Common myeloid progenitor, CD34-positive (primary cell): ENCODE measurements at regions not wholly inside any gene's neighbourhood (a gene's known extent, or its start where the extent isn't known, plus 50 kb on each side); places are given as distances from the start of the nearest gene placed in this dataset.

Source experiments
- CTCF ChIA-PET: fragments of 350-600 bp; sonication (Branson Sonifier 250); formaldehyde crosslinking; loops from one replicate; lab custom pipeline; 2021; ENCODE audit warnings: antibody characterized with exemption; lab: Charles Lee
- POLR2A ChIA-PET: fragments of 350-600 bp; sonication (Branson Sonifier 250); formaldehyde crosslinking; loops from one replicate; lab custom pipeline; 2021; ENCODE audit warnings: antibody characterized with exemption; lab: Charles Lee
- DNase-seq, 3 donors: peaks; one replicate each; pipeline versions ENCODE4 v3.0.0 to v3.0.0-alpha.2; 2013
- H3K27ac ChIP-seq, 2 experiments: 1 replicate in 1 of 2; 2 replicates in 1 of 2; pipeline ENCODE4 v1.7.0; 2013; ENCODE audit warnings: inconsistent platforms in 2 of 2, low read length in 2 of 2, mild to moderate bottlenecking in 2 of 2, low read depth in 1 of 2, moderate library complexity in 1 of 2; ENCODE audit not compliant: severe bottlenecking in 2 of 2, insufficient read depth in 1 of 2, poor library complexity in 1 of 2
- H3K27me3 ChIP-seq, 5 experiments: replicated peaks in 2 of 5; 1 replicate in 3 of 5; 2 replicates in 2 of 5; pipeline versions ENCODE4 v1.6.1 to v1.7.0; 2013; ENCODE audit warnings: low read length in 4 of 5, mild to moderate bottlenecking in 2 of 5, moderate library complexity in 2 of 5, inconsistent platforms in 1 of 5; ENCODE audit not compliant: insufficient read depth in 5 of 5, control insufficient read depth in 4 of 5
- H3K36me3 ChIP-seq, 4 experiments: 1 replicate in 2 of 4; 2 replicates in 2 of 4; pipeline versions ENCODE4 v1.6.1 to v1.7.0; 2013; ENCODE audit warnings: low read length in 3 of 4, control low read depth in 1 of 4, mild to moderate bottlenecking in 1 of 4; ENCODE audit not compliant: control insufficient read depth in 4 of 4, insufficient read depth in 4 of 4
- H3K4me1 ChIP-seq, 4 experiments: 1 replicate in 3 of 4; 2 replicates in 1 of 4; pipeline versions ENCODE4 v1.6.1 to v1.7.1; 2013; ENCODE audit warnings: low read length in 3 of 4, mild to moderate bottlenecking in 3 of 4, control low read depth in 1 of 4, inconsistent platforms in 1 of 4, moderate library complexity in 1 of 4; ENCODE audit not compliant: control insufficient read depth in 4 of 4, insufficient read depth in 4 of 4; ENCODE audit errors: control extremely low read depth in 1 of 4
- H3K4me3 ChIP-seq, 7 experiments: 1 replicate in 4 of 7; 2 replicates in 3 of 7; pipeline versions ENCODE4 v1.5.1 to v1.7.0; 2013; ENCODE audit warnings: mild to moderate bottlenecking in 7 of 7, low read length in 6 of 7, moderate library complexity in 6 of 7, inconsistent platforms in 2 of 7, low read depth in 2 of 7, control low read depth in 1 of 7; ENCODE audit not compliant: insufficient read depth in 4 of 7, control insufficient read depth in 1 of 7; ENCODE audit errors: extremely low read depth in 1 of 7
- H3K9me3 ChIP-seq, 5 experiments: 1 replicate in 4 of 5; 2 replicates in 1 of 5; pipeline versions ENCODE4 v1.6.1 to v1.7.1; 2013; ENCODE audit warnings: low read length in 4 of 5, mild to moderate bottlenecking in 2 of 5, inconsistent platforms in 1 of 5, low read depth in 1 of 5, moderate library complexity in 1 of 5; ENCODE audit not compliant: control insufficient read depth in 4 of 5, insufficient read depth in 2 of 5; ENCODE audit errors: control extremely low read depth in 1 of 5
- WGBS: methylation state at CpG from one replicate; pipeline ENCODE4 v1.1.5; 2013; ENCODE audit not compliant: insufficient coverage; 5-methylcytosine and 5-hydroxymethylcytosine counted together

GRCh38 chr13:74046431-74046830, 87.8 kb downstream of the KLF12 start:
- CTCF ChIA-PET, result no interaction called here

DNA sequence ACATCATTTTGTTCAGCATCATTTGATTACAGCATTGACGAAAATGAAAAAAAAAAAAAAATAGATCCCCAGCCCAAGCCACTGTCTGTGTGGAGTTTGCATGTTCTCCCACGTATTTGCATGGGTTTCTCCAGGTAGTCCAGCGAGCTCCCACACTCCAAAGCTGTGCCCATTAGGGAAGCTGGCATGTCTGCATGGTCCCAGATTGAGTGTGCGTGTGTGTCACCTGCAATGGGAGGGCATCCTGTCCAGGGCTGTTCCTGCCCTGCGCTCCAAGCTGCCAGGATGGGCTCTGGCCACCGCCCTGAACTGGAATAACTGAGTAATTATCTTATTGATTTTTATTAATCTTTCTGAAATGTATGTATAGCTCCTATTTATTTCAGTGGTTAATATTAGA, 88.6 kb downstream of the KLF12 start:
- WGBS, result 98% methylated on average over 4 of the region's 6 CpGs
- POLR2A ChIA-PET, result no interaction called here
- CTCF ChIA-PET, result interaction anchor here (0.6 kb wide), 1 partner anchor 11 kb away, joined by 3 read pairs; no protein-coding TSS in a partner anchor
- no peak overlapping the region for H3K4me3 ChIP-seq
- H3K36me3 ChIP-seq, result no peaks in the 10 kb centered on the region
- H3K27ac ChIP-seq, result no peak overlapping the region
- no peaks in the 10 kb centered on the region for H3K9me3 ChIP-seq
- DNase-seq, result no peak
- no peaks in the 10 kb centered on the region for H3K27me3 ChIP-seq
- no peaks in the 10 kb centered on the region for H3K4me1 ChIP-seq

More at GRCh38 chr13:74046431-74046830, 87.8 kb downstream of the KLF12 start:
- Histone ChIP-seq H3K27me3 (no peaks in the 10 kb centered on the region), H3K4me1 (peaks cover 0 to 3% (median 0%) of the 10 kb centered on the region in 4 experiments), H3K27ac (no peak overlapping the region), H3K36me3 (no peaks in the 10 kb centered on the region), H3K4me3 (no peak overlapping the region), H3K9me3 (no peaks in the 10 kb centered on the region)
- POLR2A ChIA-PET, result no interaction called here
- no peak for DNase-seq

- WGBS, result no CpG with 5 or more reads among the region's 5 CpGs
- Histone ChIP-seq H3K27me3 (no peaks in the 10 kb centered on the region), H3K4me1 (no peaks in the 10 kb centered on the region), H3K4me3 (no peak overlapping the region), H3K36me3 (no peaks in the 10 kb centered on the region), H3K9me3 (no peaks in the 10 kb centered on the region), H3K27ac (no peak overlapping the region)
- POLR2A ChIA-PET, result no interaction called here
- no peak for DNase-seq
- CTCF ChIA-PET, result no interaction called here
Measured at GRCh38 chr13:74043237-74043636, 91.0 kb downstream of the KLF12 start.

- Histone ChIP-seq H3K36me3 (no peaks in the 10 kb centered on the region), H3K27ac (no peak overlapping the region), H3K4me3 (no peak overlapping the region), H3K9me3 (no peaks in the 10 kb centered on the region), H3K4me1 (peaks cover 0 to 4% (median 0%) of the 10 kb centered on the region in 4 experiments), H3K27me3 (no peaks in the 10 kb centered on the region)
- ChIA-PET POLR2A (no interaction called here), CTCF (interaction anchor here (1.3 to 1.4 kb wide), 2 partner anchors 20 to 96 kb away, joined by 3 to 4 read pairs; no protein-coding TSS in a partner anchor)
- peak; percentile 9 to 23 (median 17) for DNase-seq
- WGBS, result 100% methylated on average over 2 of the region's 4 CpGs
Measured at GRCh38 chr13:74040200-74040599, 94.0 kb downstream of the KLF12 start.

DNA sequence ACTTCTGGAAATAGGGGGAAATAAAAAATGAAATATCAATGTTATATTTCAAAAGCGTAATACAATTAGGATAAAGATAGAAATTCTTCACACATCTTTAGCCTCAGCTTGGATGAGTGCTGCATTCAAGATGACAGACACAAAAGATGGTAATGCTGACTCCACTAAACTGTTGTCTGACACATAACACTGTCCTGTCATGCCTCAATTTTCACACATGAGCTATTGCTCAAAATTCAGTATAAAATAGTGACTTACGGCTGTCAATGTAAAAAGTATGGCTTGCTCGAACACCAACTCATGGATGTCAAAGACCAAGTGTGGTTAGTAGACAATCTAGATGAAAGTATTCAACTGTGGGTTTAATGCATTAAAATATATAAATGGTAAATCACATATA, 94.5 kb downstream of the KLF12 start:
- H3K4me1 ChIP-seq, result peaks cover 0 to 4% (median 0%) of the 10 kb centered on the region in 4 experiments
- ChIA-PET POLR2A (no interaction called here), CTCF (no interaction called here)
- no peaks in the 10 kb centered on the region for H3K36me3 ChIP-seq
- no CpG with 5 or more reads among the region's 3 CpGs for WGBS
- DNase-seq, result no peak
- no peaks in the 10 kb centered on the region for H3K27me3 ChIP-seq
- H3K9me3 ChIP-seq, result no peaks in the 10 kb centered on the region
- H3K27ac ChIP-seq, result no peak overlapping the region
- no peak overlapping the region for H3K4me3 ChIP-seq

GRCh38 chr13:74039154-74039553, 95.0 kb downstream of the KLF12 start:
- H3K36me3 ChIP-seq, result no peaks in the 10 kb centered on the region
- ChIA-PET POLR2A (no interaction called here), CTCF (no interaction called here)
- WGBS, result no CpG with 5 or more reads among the region's 2 CpGs
- H3K27ac ChIP-seq, result no peak overlapping the region
- no peak for DNase-seq
- H3K27me3 ChIP-seq, result no peaks in the 10 kb centered on the region
- H3K4me3 ChIP-seq, result no peak overlapping the region
- no peaks in the 10 kb centered on the region for H3K9me3 ChIP-seq
- H3K4me1 ChIP-seq, result peaks cover 0 to 4% (median 0%) of the 10 kb centered on the region in 4 experiments

GRCh38 chr13:74037762-74038161, 96.4 kb downstream of the KLF12 start:
- Histone ChIP-seq H3K36me3 (no peaks in the 10 kb centered on the region), H3K4me1 (peaks cover 0 to 4% (median 0%) of the 10 kb centered on the region in 4 experiments), H3K27ac (no peak overlapping the region), H3K4me3 (no peak overlapping the region), H3K9me3 (no peaks in the 10 kb centered on the region), H3K27me3 (no peaks in the 10 kb centered on the region)
- no peak for DNase-seq
- POLR2A ChIA-PET, result interaction anchor here (0.6 kb wide), 1 partner anchor 117 kb away, joined by 3 read pairs; no protein-coding TSS in a partner anchor
- CTCF ChIA-PET, result no interaction called here
